K562 (cell line): ENCODE measurements at regions not wholly inside any gene's neighbourhood (a gene's known extent, or its start where the extent isn't known, plus 50 kb on each side); places are given as distances from the start of the nearest gene placed in this dataset.

Experiments used
- ATAC-seq: fragments of 200-7000 bp; cut with Tn5 transposase; 3 replicates; pipeline ENCODE4 v1.9.1; 2020; ENCODE audit warnings: moderate library complexity
- BruUV-seq: library from RNA; stranded (reverse); fragments of 400-500 nt; replicated peaks from 2 replicates; lab custom pipeline; 2021; lab: Mats Ljungman, UMichigan
- CTCF ChIA-PET: fragments of 300-600 bp; formaldehyde crosslinking; extraction: SDS; loops from one replicate; lab custom pipeline; 2021; ENCODE audit warnings: low intra/inter-chr PET ratio; lab: Yijun Ruan, JAX
- POLR2A ChIA-PET: fragments of 300-600, 350-650 bp; sonication (Branson Sonifier 250); formaldehyde crosslinking; extraction: SDS; loops from one replicate; lab custom pipeline; 2021; ENCODE audit warnings: antibody characterized with exemption, inconsistent platforms; lab: Yijun Ruan, JAX
- DNase-seq, 4 experiments: peaks; one replicate each; pipeline versions ENCODE4 v3.0.0 to v3.0.0-alpha.2; 2011 to 2018; ENCODE audit warnings: low spot score in 3 of 4, mixed read lengths in 3 of 4; ENCODE audit errors: extremely low read depth in 1 of 4
- FAIRE-seq: peaks from 2 replicates; lab custom pipeline; 2011; peaks lifted over from hg19 to GRCh38; lab: Jason Lieb, UNC
- H2AFZ ChIP-seq: 2 replicates; pipeline ENCODE4 v1.6.0; 2011; ENCODE audit warnings: low read depth, low read length, control low read depth, inconsistent platforms
- H3K27ac ChIP-seq: fragments of 200-600 bp; 3 replicates; pipeline ENCODE4 v1.8.0; 2011; ENCODE audit warnings: low read depth, mild to moderate bottlenecking, control low read depth, inconsistent platforms, low read length, moderate library complexity, mixed read lengths; ENCODE audit errors: extremely low read depth
- H3K27me3 ChIP-seq, 2 experiments: fragments of 300-600 bp in 1 of 2; 2 replicates in 1 of 2; 3 replicates in 1 of 2; pipeline versions ENCODE4 v1.6.0 to v1.8.0; 2011; ENCODE audit warnings: inconsistent platforms in 2 of 2, low read length in 2 of 2, mild to moderate bottlenecking in 1 of 2, mixed read lengths in 1 of 2, moderate library complexity in 1 of 2; ENCODE audit not compliant: control insufficient read depth in 2 of 2, insufficient read depth in 2 of 2
- H3K36me3 ChIP-seq: fragments of 300-600 bp; 3 replicates; pipeline ENCODE4 v1.8.0; 2011; ENCODE audit warnings: mild to moderate bottlenecking, low read length, inconsistent platforms; ENCODE audit not compliant: control insufficient read depth, insufficient read depth
- H3K4me1 ChIP-seq, 2 experiments: fragments of 200-600 bp in 1 of 2; replicated peaks in 1 of 2; 2 replicates in 1 of 2; 3 replicates in 1 of 2; pipeline versions ENCODE4 v1.5.1 to v1.8.0; 2011; ENCODE audit warnings: inconsistent platforms in 2 of 2, low read length in 2 of 2, mild to moderate bottlenecking in 1 of 2, mixed read lengths in 1 of 2, moderate library complexity in 1 of 2; ENCODE audit not compliant: control insufficient read depth in 2 of 2, insufficient read depth in 2 of 2
- H3K4me2 ChIP-seq: 2 replicates; pipeline ENCODE4 v1.6.1; 2011; ENCODE audit warnings: low read length, control low read depth, inconsistent platforms, mixed read lengths; ENCODE audit not compliant: insufficient read depth
- H3K4me3 ChIP-seq: fragments of 200-600 bp; sonication (generic), shearing (Covaris generic); 2 replicates; pipeline ENCODE4 v1.5.1; 2016; ENCODE audit warnings: control low read depth, inconsistent platforms
- H3K79me2 ChIP-seq: fragments of 200-600 bp; 3 replicates; pipeline ENCODE4 v1.8.0; 2011; ENCODE audit warnings: low read length, inconsistent platforms; ENCODE audit not compliant: control insufficient read depth, insufficient read depth
- H3K9ac ChIP-seq, 2 experiments: 2 replicates each; pipeline versions ENCODE4 v1.6.0 to v1.6.1; 2011; ENCODE audit warnings: low read depth in 2 of 2, low read length in 2 of 2, control low read depth in 1 of 2, inconsistent platforms in 1 of 2, mild to moderate bottlenecking in 1 of 2, mixed read lengths in 1 of 2; ENCODE audit not compliant: insufficient read depth in 1 of 2
- H3K9me1 ChIP-seq: one replicate; pipeline ENCODE4 v1.6.0; 2011; ENCODE audit warnings: inconsistent platforms, mild to moderate bottlenecking, low read length, moderate library complexity; ENCODE audit not compliant: control insufficient read depth, insufficient read depth
- H3K9me3 ChIP-seq: replicated peaks from 2 replicates; pipeline ENCODE4 v1.5.1; 2011; ENCODE audit warnings: low read depth, low read length, inconsistent platforms; ENCODE audit not compliant: control insufficient read depth, insufficient read depth
- H4K20me1 ChIP-seq: replicated peaks from 2 replicates; pipeline ENCODE4 v1.6.1; 2011; ENCODE audit warnings: low read length, inconsistent platforms, mixed read lengths; ENCODE audit not compliant: control insufficient read depth, insufficient read depth
- CCAR2 ChIP-seq: fragments of 200-400 bp; formaldehyde crosslinking; IDR thresholded peaks from 2 replicates; pipeline ENCODE4 v1.6.1; 2017; ENCODE audit warnings: mild to moderate bottlenecking, low read depth, low read length
- DPF2 ChIP-seq: fragments of 450-650 bp; IDR thresholded peaks from 2 replicates; pipeline ENCODE4 v1.6.1; 2016
- IRF2 ChIP-seq: sonication (generic); formaldehyde crosslinking; IDR thresholded peaks from 2 replicates; pipeline ENCODE4 v1.8.1; 2022; ENCODE audit warnings: mild to moderate bottlenecking, missing genetic modification reagents
- MBD2 ChIP-seq: sonication (generic); IDR thresholded peaks from 2 replicates; pipeline ENCODE4 v1.6.1; 2016; ENCODE audit warnings: low read depth, borderline replicate concordance
- MED1 ChIP-seq: sonication (generic); formaldehyde crosslinking; IDR thresholded peaks from 2 replicates; pipeline ENCODE4 v1.8.1; 2023; ENCODE audit warnings: missing genetic modification reagents, borderline replicate concordance
- MTA3 ChIP-seq: fragments of 450-650 bp; formaldehyde crosslinking; IDR thresholded peaks from 2 replicates; pipeline ENCODE4 v1.6.1; 2017; ENCODE audit warnings: mild to moderate bottlenecking, borderline replicate concordance
- RBFOX2 ChIP-seq: fragments of 200-400 bp; formaldehyde crosslinking; IDR thresholded peaks from 2 replicates; pipeline ENCODE4 v1.6.1; 2017; ENCODE audit warnings: low read depth, mild to moderate bottlenecking, low read length, moderate library complexity
- ZNF197 ChIP-seq: fragments of 200-800 bp; sonication (Bioruptor generic); IDR thresholded peaks from 2 replicates; pipeline ENCODE4 v1.6.1; 2016; ENCODE audit warnings: low read depth, missing genetic modification characterization, missing compliant biosample characterization
- ZNF311 ChIP-seq: fragments of 250-450 bp; sonication (Bioruptor Pico); IDR thresholded peaks from 2 replicates; pipeline ENCODE4 v1.4.0; 2020; ENCODE audit warnings: mild to moderate bottlenecking, moderate library complexity
- ZNF408 ChIP-seq: fragments of 250-450 bp; sonication (Bioruptor Pico); IDR thresholded peaks from 2 replicates; pipeline ENCODE4 v1.4.0; 2020; ENCODE audit warnings: low read depth, mild to moderate bottlenecking, moderate library complexity
- ZNF584 ChIP-seq: fragments of 200-800 bp; sonication (Bioruptor generic); IDR thresholded peaks from 2 replicates; pipeline ENCODE4 v1.6.1; 2016; ENCODE audit warnings: low read depth, mild to moderate bottlenecking, missing genetic modification characterization, missing compliant biosample characterization
- ZNF707 ChIP-seq: fragments of 250-450 bp; sonication (Bioruptor Pico); conservative IDR thresholded peaks from 2 replicates; pipeline ENCODE4 v1.8.0; 2022; ENCODE audit warnings: inconsistent platforms, mild to moderate bottlenecking, moderate library complexity
- WGBS: fragments of 100-300 bp; shearing (Covaris generic); methylation state at CpG from one replicate; pipeline ENCODE4 v1.1.6; 2016; ENCODE audit warnings: low coverage, mixed read lengths; ENCODE audit not compliant: insufficient coverage; ENCODE audit errors: missing lambda C conversion rate; 5-methylcytosine and 5-hydroxymethylcytosine counted together
- in situ Hi-C: fragments of 300-500 bp; cut with MboI; formaldehyde crosslinking; loops from 4 replicates; pipeline ENCODE4 v1.15.0; 2018; ENCODE audit warnings: inconsistent platforms, mixed read lengths
- intact Hi-C: fragments of 100-400 bp; cut with micrococcal nuclease; formaldehyde crosslinking; loops from 2 replicates; pipeline ENCODE4 v1.14.2; 2022
- TF ChIP-seq, protein P1 (sequence below): fragments of 450-650 bp; IDR thresholded peaks from 2 replicates; pipeline ENCODE4 v1.6.1; 2016; ENCODE audit warnings: low read depth, mild to moderate bottlenecking, moderate library complexity
- TF ChIP-seq, protein P2 (sequence below): fragments of 250-450 bp; sonication (Bioruptor Pico); IDR thresholded peaks from 2 replicates; pipeline ENCODE4 v1.5.0; 2021
- TF ChIP-seq, protein P3 (sequence below), 2 experiments: IDR thresholded peaks; 2 replicates each; pipeline ENCODE4 v1.6.1; 2012; ENCODE audit warnings: improper control_type of control experiment in 2 of 2, low read depth in 2 of 2, low read length in 2 of 2, borderline replicate concordance in 1 of 2
- TF ChIP-seq, protein P4 (sequence below): fragments of 250-450 bp; sonication (Bioruptor Pico); IDR thresholded peaks from 2 replicates; pipeline ENCODE4 v1.8.0; 2021; ENCODE audit warnings: moderate library complexity, mild to moderate bottlenecking, inconsistent platforms

DNA sequence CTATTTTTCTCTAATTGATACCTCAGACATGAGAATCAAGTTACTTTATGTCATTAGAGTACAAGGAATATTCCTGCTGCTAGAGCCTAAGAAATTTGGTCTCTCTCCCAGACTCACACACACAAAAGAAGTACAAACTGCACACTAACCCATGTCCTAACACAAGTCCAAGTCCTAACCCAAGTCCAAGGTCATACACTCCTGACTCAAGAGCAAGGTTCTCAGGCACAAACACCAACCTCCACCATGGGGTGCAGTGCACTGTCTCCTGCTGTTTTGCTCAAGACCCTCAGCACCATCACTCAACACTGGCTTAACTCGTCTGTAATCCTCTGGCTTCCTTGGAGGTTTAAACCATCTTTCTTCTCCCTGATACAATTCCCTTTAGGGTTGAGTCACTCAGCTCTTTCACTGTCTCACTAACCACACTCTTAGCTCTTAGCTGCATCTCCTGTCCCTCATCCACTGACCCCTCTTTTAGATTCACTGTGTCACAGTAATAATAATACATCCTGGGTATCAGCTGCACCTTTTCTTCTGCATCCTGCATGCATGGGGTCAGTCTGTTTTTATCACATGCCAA, 129.8 kb downstream of the BCL2L11 start:
- Histone ChIP-seq H3K9me3 (no peaks in the 10 kb centered on the region), H3K9me1 (no peaks in the 10 kb centered on the region), H3K4me2 (no peak overlapping the region), H4K20me1 (no peaks in the 10 kb centered on the region; the same call in 1 of the 2 replicates), H3K27me3 (no peaks in the 10 kb centered on the region), H3K4me1 (no peaks in the 10 kb centered on the region), H3K27ac (no peak overlapping the region), H2AFZ (no peak overlapping the region), H3K4me3 (no peak overlapping the region), H3K79me2 (peaks cover 18% of the 10 kb centered on the region; the same call in 2 of the 3 replicates), H3K9ac (no peak overlapping the region), H3K36me3 (peaks cover 28% of the 10 kb centered on the region)
- in situ Hi-C loops (no loop called here), intact Hi-C loops (no loop called here)
- WGBS, result 29% methylated on average over 1 of the region's 1 CpG
- DNase-seq (no peak), FAIRE-seq (no peak), ATAC-seq (no peak)
- POLR2A ChIA-PET, result no interaction called here
- CTCF ChIA-PET, result no interaction called here
- no TSS peak for BruUV-seq
- TF ChIP-seq MBD2 (no peak), ZNF408 (CRISPR knock-in tag) (no peak), RBFOX2 (no peak), MTA3 (no peak), ZNF311 (CRISPR knock-in tag) (no peak), IRF2 (CRISPR knock-in tag) (no peak), ZNF707 (no peak), DPF2 (no peak), CCAR2 (no peak), MED1 (CRISPR knock-in tag) (no peak), ZNF197 (CRISPR knock-in tag) (no peak), ZNF584 (CRISPR knock-in tag) (no peak)
- TF ChIP-seq, protein P1, sequence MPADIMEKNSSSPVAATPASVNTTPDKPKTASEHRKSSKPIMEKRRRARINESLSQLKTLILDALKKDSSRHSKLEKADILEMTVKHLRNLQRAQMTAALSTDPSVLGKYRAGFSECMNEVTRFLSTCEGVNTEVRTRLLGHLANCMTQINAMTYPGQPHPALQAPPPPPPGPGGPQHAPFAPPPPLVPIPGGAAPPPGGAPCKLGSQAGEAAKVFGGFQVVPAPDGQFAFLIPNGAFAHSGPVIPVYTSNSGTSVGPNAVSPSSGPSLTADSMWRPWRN, result no peak
- TF ChIP-seq, protein P2, sequence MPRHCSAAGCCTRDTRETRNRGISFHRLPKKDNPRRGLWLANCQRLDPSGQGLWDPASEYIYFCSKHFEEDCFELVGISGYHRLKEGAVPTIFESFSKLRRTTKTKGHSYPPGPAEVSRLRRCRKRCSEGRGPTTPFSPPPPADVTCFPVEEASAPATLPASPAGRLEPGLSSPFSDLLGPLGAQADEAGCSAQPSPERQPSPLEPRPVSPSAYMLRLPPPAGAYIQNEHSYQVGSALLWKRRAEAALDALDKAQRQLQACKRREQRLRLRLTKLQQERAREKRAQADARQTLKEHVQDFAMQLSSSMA, result no peak
- TF ChIP-seq, protein P3, sequence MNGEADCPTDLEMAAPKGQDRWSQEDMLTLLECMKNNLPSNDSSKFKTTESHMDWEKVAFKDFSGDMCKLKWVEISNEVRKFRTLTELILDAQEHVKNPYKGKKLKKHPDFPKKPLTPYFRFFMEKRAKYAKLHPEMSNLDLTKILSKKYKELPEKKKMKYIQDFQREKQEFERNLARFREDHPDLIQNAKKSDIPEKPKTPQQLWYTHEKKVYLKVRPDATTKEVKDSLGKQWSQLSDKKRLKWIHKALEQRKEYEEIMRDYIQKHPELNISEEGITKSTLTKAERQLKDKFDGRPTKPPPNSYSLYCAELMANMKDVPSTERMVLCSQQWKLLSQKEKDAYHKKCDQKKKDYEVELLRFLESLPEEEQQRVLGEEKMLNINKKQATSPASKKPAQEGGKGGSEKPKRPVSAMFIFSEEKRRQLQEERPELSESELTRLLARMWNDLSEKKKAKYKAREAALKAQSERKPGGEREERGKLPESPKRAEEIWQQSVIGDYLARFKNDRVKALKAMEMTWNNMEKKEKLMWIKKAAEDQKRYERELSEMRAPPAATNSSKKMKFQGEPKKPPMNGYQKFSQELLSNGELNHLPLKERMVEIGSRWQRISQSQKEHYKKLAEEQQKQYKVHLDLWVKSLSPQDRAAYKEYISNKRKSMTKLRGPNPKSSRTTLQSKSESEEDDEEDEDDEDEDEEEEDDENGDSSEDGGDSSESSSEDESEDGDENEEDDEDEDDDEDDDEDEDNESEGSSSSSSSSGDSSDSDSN (IDR thresholded peaks at IDR 0.05; ENCODE audit: borderline replicate concordance in 1 of 2, low read depth in 2 of 2, low read length in 2 of 2), result no peak
- TF ChIP-seq, protein P4, sequence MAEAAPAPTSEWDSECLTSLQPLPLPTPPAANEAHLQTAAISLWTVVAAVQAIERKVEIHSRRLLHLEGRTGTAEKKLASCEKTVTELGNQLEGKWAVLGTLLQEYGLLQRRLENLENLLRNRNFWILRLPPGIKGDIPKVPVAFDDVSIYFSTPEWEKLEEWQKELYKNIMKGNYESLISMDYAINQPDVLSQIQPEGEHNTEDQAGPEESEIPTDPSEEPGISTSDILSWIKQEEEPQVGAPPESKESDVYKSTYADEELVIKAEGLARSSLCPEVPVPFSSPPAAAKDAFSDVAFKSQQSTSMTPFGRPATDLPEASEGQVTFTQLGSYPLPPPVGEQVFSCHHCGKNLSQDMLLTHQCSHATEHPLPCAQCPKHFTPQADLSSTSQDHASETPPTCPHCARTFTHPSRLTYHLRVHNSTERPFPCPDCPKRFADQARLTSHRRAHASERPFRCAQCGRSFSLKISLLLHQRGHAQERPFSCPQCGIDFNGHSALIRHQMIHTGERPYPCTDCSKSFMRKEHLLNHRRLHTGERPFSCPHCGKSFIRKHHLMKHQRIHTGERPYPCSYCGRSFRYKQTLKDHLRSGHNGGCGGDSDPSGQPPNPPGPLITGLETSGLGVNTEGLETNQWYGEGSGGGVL (CRISPR knock-in tag), result no peak
